ENCODE measurements at regions not wholly inside any gene's neighbourhood (a gene's known extent, or its start where the extent isn't known, plus 50 kb on each side); places are given as distances from the start of the nearest gene placed in this dataset.

- TF ChIP-seq REST (IDR thresholded peaks at IDR 0.05; ENCODE audit: low read depth, low read length), result no peak
- TF ChIP-seq TCF12 (IDR thresholded peaks at IDR 0.05), result no peak
Observed at GRCh38 chr16:13377143-13377542, 475.7 kb downstream of the SHISA9 start (continued).

GRCh38 chr16:13378151-13378550 lies 476.8 kb downstream of the SHISA9 start:
- H3K4me1 ChIP-seq (ENCODE audit: control insufficient read depth in 1 of 2, insufficient read depth in 2 of 2, low read depth in 1 of 2, low read length in 1 of 2), result no peaks in the 10 kb centered on the region
- DNase-seq, result no peak
- WGBS (ENCODE audit: low lambda C conversion rate), result 5% methylated on average over 2 of the region's 2 CpGs

GRCh38 chr16:13379266-13379665 lies 477.9 kb downstream of the SHISA9 start:
- POLR2A ChIA-PET, result no interaction called here
- H3K36me3 ChIP-seq (replicated peaks in 1 of 2; ENCODE audit: control insufficient read depth in 1 of 2, insufficient read depth in 2 of 2, low read length in 1 of 2), result no peaks in the 10 kb centered on the region
- no peak overlapping the region for H3K9ac ChIP-seq
- H3K4me3 ChIP-seq (ENCODE audit: low read depth in 2 of 2, low read length in 1 of 2), result no peak overlapping the region
- CTCF ChIA-PET, result no interaction called here
- DNase-seq, result no peak
- H3K9me3 ChIP-seq, result peaks cover 3% of the 10 kb centered on the region; the same call in 1 of the 2 replicates
- H3K4me1 ChIP-seq (ENCODE audit: control insufficient read depth in 1 of 2, insufficient read depth in 2 of 2, low read depth in 1 of 2, low read length in 1 of 2), result no peaks in the 10 kb centered on the region
- H3K27me3 ChIP-seq (ENCODE audit: insufficient read depth), result no peaks in the 10 kb centered on the region
- no peaks in the 10 kb centered on the region for H3F3A ChIP-seq (replicated peaks; ENCODE audit: insufficient read depth)
- no peak overlapping the region for H3K4me2 ChIP-seq
- H3K27ac ChIP-seq (ENCODE audit: low read depth in 2 of 2, low read length in 1 of 2), result no peak overlapping the region
- TF ChIP-seq GATA2 (CRISPR knock-in tag; IDR thresholded peaks at IDR 0.05) (no peak), RCOR1 (IDR thresholded peaks at IDR 0.05; ENCODE audit: low read length) (no peak), MEF2A (IDR thresholded peaks at IDR 0.05; ENCODE audit: borderline replicate concordance, low read depth) (no peak), NFIC (IDR thresholded peaks at IDR 0.05; ENCODE audit: borderline replicate concordance) (no peak), ELF1 (IDR thresholded peaks at IDR 0.05) (no peak), PBX3 (IDR thresholded peaks at IDR 0.05) (no peak), USF1 (IDR thresholded peaks at IDR 0.05; ENCODE audit: borderline replicate concordance, low read depth) (no peak), ZBTB33 (IDR thresholded peaks at IDR 0.05; ENCODE audit: borderline replicate concordance, low read depth) (no peak), FOXJ3 (CRISPR knock-in tag; IDR thresholded peaks at IDR 0.05) (no peak), YY1 (IDR thresholded peaks at IDR 0.05; ENCODE audit: low read depth) (no peak), FOXM1 (IDR thresholded peaks at IDR 0.05; ENCODE audit: low read depth) (no peak), TAF1 (IDR thresholded peaks at IDR 0.05; ENCODE audit: borderline replicate concordance, low read depth, low read length) (no peak), EZH2phosphoT487 (IDR thresholded peaks at IDR 0.05; ENCODE audit: borderline replicate concordance, low read depth) (no peak)
- no peaks in the 10 kb centered on the region for H4K20me1 ChIP-seq (ENCODE audit: insufficient read depth)
- H3K9me2 ChIP-seq, result no peaks in the 10 kb centered on the region
- no peaks in the 10 kb centered on the region for H3K79me2 ChIP-seq (ENCODE audit: insufficient read depth)
- H2AFZ ChIP-seq (ENCODE audit: low read depth), result no peak overlapping the region
- 3% methylated on average over 3 of the region's 3 CpGs for WGBS (ENCODE audit: low lambda C conversion rate)

More at GRCh38 chr16:13378151-13378550, 476.8 kb downstream of the SHISA9 start:
- H3K79me2 ChIP-seq (ENCODE audit: insufficient read depth), result no peaks in the 10 kb centered on the region
- no peaks in the 10 kb centered on the region for H3K36me3 ChIP-seq (replicated peaks in 1 of 2; ENCODE audit: control insufficient read depth in 1 of 2, insufficient read depth in 2 of 2, low read length in 1 of 2)
- no peak overlapping the region for H3K27ac ChIP-seq (ENCODE audit: low read depth in 2 of 2, low read length in 1 of 2)
- H3K9me3 ChIP-seq, result no peaks in the 10 kb centered on the region; the same call in 1 of the 2 replicates
- CTCF ChIA-PET, result no interaction called here
- no peak overlapping the region for H3K4me3 ChIP-seq (ENCODE audit: low read depth in 2 of 2, low read length in 1 of 2)
- H4K20me1 ChIP-seq (ENCODE audit: insufficient read depth), result no peaks in the 10 kb centered on the region
- POLR2A ChIA-PET, result no interaction called here
- no peak overlapping the region for H3K9ac ChIP-seq
- no peaks in the 10 kb centered on the region for H3F3A ChIP-seq (replicated peaks; ENCODE audit: insufficient read depth)
- H3K4me2 ChIP-seq, result no peak overlapping the region
- no peaks in the 10 kb centered on the region for H3K27me3 ChIP-seq (ENCODE audit: insufficient read depth)
- H3K9me2 ChIP-seq, result no peaks in the 10 kb centered on the region
- no peak overlapping the region for H2AFZ ChIP-seq (ENCODE audit: low read depth)
- TF ChIP-seq MXI1 (IDR thresholded peaks at IDR 0.05; ENCODE audit: low read depth, low read length) (no peak), CHD2 (IDR thresholded peaks at IDR 0.05; ENCODE audit: low read length, partially characterized antibody) (no peak), PBX3 (IDR thresholded peaks at IDR 0.05) (no peak)

Data from SK-N-SH (cell line).